ENCODE measurements at regions not wholly inside any gene's neighbourhood (a gene's known extent, or its start where the extent isn't known, plus 50 kb on each side); places are given as distances from the start of the nearest gene placed in this dataset.

DNA sequence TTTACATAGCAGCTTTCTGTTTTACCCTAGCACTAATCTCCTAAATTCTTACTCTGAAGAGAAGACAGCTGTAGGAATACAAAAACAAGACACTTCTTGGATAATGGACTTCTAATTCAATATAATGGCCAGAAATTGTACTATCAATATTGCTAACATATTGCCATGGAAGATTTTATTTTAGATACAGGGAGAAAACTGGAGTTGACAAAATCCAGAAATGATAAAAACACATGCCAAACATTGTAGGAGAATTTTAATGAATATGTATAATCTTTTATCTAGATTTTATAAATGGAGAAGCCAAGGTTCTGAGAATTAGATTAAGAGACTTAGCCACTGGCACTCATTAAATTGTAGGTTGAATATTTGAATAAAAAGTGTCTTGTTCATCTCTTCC lies 1838.8 kb upstream of the LRRTM1 start:
- TF ChIP-seq EZH2phosphoT487 (IDR thresholded peaks at IDR 0.05; ENCODE audit: borderline replicate concordance) (no peak), CTCF (conservative IDR thresholded peaks at IDR 0.05; ENCODE audit: low read length) (no peak)

Data from Loucy (cell line).